SK-N-SH (cell line): ENCODE measurements at regions not wholly inside any gene's neighbourhood (a gene's known extent, or its start where the extent isn't known, plus 50 kb on each side); places are given as distances from the start of the nearest gene placed in this dataset.

Experiments used
- CTCF ChIA-PET: fragments of 300-600, 350-600 bp; formaldehyde crosslinking; extraction: SDS; loops from one replicate; lab custom pipeline; 2021; lab: Yijun Ruan, JAX
- POLR2A ChIA-PET: fragments of 350-600 bp; sonication (Branson Sonifier 250); formaldehyde crosslinking; extraction: SDS; loops from one replicate; lab custom pipeline; 2020; ENCODE audit warnings: antibody characterized with exemption, inconsistent platforms; lab: Yijun Ruan, JAX
- DNase-seq: peaks from one replicate; pipeline ENCODE4 v3.0.0; 2012
- H2AFZ ChIP-seq: fragments of 200-600 bp; sonication (generic); 2 replicates; pipeline ENCODE4 v1.8.1; 2016; ENCODE audit warnings: antibody characterized with exemption, mild to moderate bottlenecking, low read depth
- H3F3A ChIP-seq: fragments of 200-600 bp; sonication (generic); replicated peaks from 2 replicates; pipeline ENCODE3; 2016; ENCODE audit warnings: antibody characterized with exemption, mild to moderate bottlenecking; ENCODE audit not compliant: insufficient read depth
- H3K27ac ChIP-seq, 2 experiments: fragments of 200-500 bp in 1 of 2; fragments of 200-600 bp in 1 of 2; sonication (Bioruptor generic) in 1 of 2; sonication (generic), shearing (Covaris generic) in 1 of 2; 2 replicates each; pipeline versions ENCODE4 v1.5.1 to v1.6.1; 2014 to 2016; ENCODE audit warnings: low read depth in 2 of 2, inconsistent platforms in 1 of 2, low read length in 1 of 2, mild to moderate bottlenecking in 1 of 2, mixed read lengths in 1 of 2
- H3K27me3 ChIP-seq: fragments of 200-600 bp; sonication (generic), shearing (Covaris generic); 2 replicates; pipeline ENCODE4 v1.6.1; 2016; ENCODE audit warnings: mixed run types; ENCODE audit not compliant: insufficient read depth
- H3K36me3 ChIP-seq, 2 experiments: fragments of 200-500 bp in 1 of 2; fragments of 200-600 bp in 1 of 2; sonication (Bioruptor generic) in 1 of 2; sonication (generic) in 1 of 2; replicated peaks in 1 of 2; 2 replicates each; pipeline versions ENCODE3 to v1.5.1; 2014 to 2016; ENCODE audit warnings: low read length in 1 of 2, mild to moderate bottlenecking in 1 of 2; ENCODE audit not compliant: insufficient read depth in 2 of 2, control insufficient read depth in 1 of 2
- H3K4me1 ChIP-seq, 2 experiments: fragments of 200-500 bp in 1 of 2; fragments of 200-600 bp in 1 of 2; sonication (Bioruptor generic) in 1 of 2; sonication (generic), shearing (Covaris generic) in 1 of 2; 2 replicates each; pipeline versions ENCODE4 v1.5.1 to v1.6.1; 2014 to 2016; ENCODE audit warnings: low read depth in 1 of 2, low read length in 1 of 2, mixed run types in 1 of 2; ENCODE audit not compliant: insufficient read depth in 2 of 2, control insufficient read depth in 1 of 2
- H3K4me2 ChIP-seq: fragments of 200-600 bp; sonication (generic), shearing (Covaris generic); 2 replicates; pipeline ENCODE4 v1.6.1; 2017; ENCODE audit warnings: mixed run types
- H3K4me3 ChIP-seq, 2 experiments: fragments of 200-500 bp in 1 of 2; fragments of 200-600 bp in 1 of 2; sonication (Bioruptor generic) in 1 of 2; sonication (generic), shearing (Covaris generic) in 1 of 2; 2 replicates each; pipeline versions ENCODE4 v1.5.1 to v1.8.1; 2014 to 2016; ENCODE audit warnings: low read depth in 2 of 2, inconsistent platforms in 1 of 2, low read length in 1 of 2, mild to moderate bottlenecking in 1 of 2, mixed read lengths in 1 of 2, moderate library complexity in 1 of 2
- H3K79me2 ChIP-seq: fragments of 200-600 bp; sonication (generic); 2 replicates; pipeline ENCODE4 v1.8.1; 2017; ENCODE audit warnings: mild to moderate bottlenecking; ENCODE audit not compliant: insufficient read depth
- H3K9ac ChIP-seq: fragments of 200-600 bp; sonication (generic); 2 replicates; pipeline ENCODE4 v1.6.1; 2017; ENCODE audit warnings: mixed run types
- H3K9me2 ChIP-seq: fragments of 200-600 bp; sonication (generic); 2 replicates; pipeline ENCODE4 v1.6.1; 2017; ENCODE audit warnings: mixed run types
- H3K9me3 ChIP-seq: fragments of 200-600 bp; sonication (generic); 2 replicates; pipeline ENCODE4 v1.6.1; 2017; ENCODE audit warnings: mixed run types, mild to moderate bottlenecking, moderate library complexity
- H4K20me1 ChIP-seq: fragments of 200-600 bp; sonication (generic); 2 replicates; pipeline ENCODE4 v1.6.1; 2017; ENCODE audit warnings: mild to moderate bottlenecking, mixed run types; ENCODE audit not compliant: insufficient read depth
- EP300 ChIP-seq, 2 experiments: IDR thresholded peaks; 2 replicates each; pipeline versions ENCODE4 v1.4.0 to v1.6.1; 2012; ENCODE audit warnings: borderline replicate concordance in 1 of 2, low read depth in 1 of 2, low read length in 1 of 2
- EZH2phosphoT487 ChIP-seq: fragments of 200-600 bp; sonication (generic); IDR thresholded peaks from 2 replicates; pipeline ENCODE4 v1.6.1; 2017; ENCODE audit warnings: low read depth, mixed run types, mild to moderate bottlenecking, antibody characterized with exemption, moderate library complexity, borderline replicate concordance
- FOSL2 ChIP-seq: IDR thresholded peaks from 2 replicates; pipeline ENCODE4 v1.4.0; 2012; ENCODE audit warnings: low read depth, mild to moderate bottlenecking, moderate library complexity, borderline replicate concordance
- FOXJ3 ChIP-seq: sonication (generic); formaldehyde crosslinking; IDR thresholded peaks from 2 replicates; pipeline ENCODE4 v1.5.1; 2020; ENCODE audit warnings: mild to moderate bottlenecking, missing genetic modification reagents
- GABPA ChIP-seq: IDR thresholded peaks from 2 replicates; pipeline ENCODE4 v1.4.0; 2012; ENCODE audit warnings: low read depth, mild to moderate bottlenecking
- GATA2 ChIP-seq: sonication (generic); formaldehyde crosslinking; IDR thresholded peaks from 2 replicates; pipeline ENCODE4 v1.5.0; 2020; ENCODE audit warnings: mild to moderate bottlenecking, missing genetic modification reagents
- JUND ChIP-seq: IDR thresholded peaks from 2 replicates; pipeline ENCODE4 v1.4.0; 2012
- MEF2A ChIP-seq: IDR thresholded peaks from 2 replicates; pipeline ENCODE4 v1.4.0; 2012; ENCODE audit warnings: low read depth, borderline replicate concordance
- MXI1 ChIP-seq: IDR thresholded peaks from 2 replicates; pipeline ENCODE4 v1.6.1; 2012; ENCODE audit warnings: mild to moderate bottlenecking, low read depth, low read length, improper control_type of control experiment
- NFIC ChIP-seq: IDR thresholded peaks from 2 replicates; pipeline ENCODE4 v1.4.0; 2012; ENCODE audit warnings: borderline replicate concordance
- NRF1 ChIP-seq: IDR thresholded peaks from 2 replicates; pipeline ENCODE4 v1.6.1; 2012; ENCODE audit warnings: low read depth, mild to moderate bottlenecking, low read length
- POLR2AphosphoS5 ChIP-seq: IDR thresholded peaks from 2 replicates; pipeline ENCODE4 v1.6.1; 2012; ENCODE audit warnings: low read depth, low read length
- RCOR1 ChIP-seq: fragments of 150-350 bp; IDR thresholded peaks from 2 replicates; pipeline ENCODE4 v1.6.1; 2017; ENCODE audit warnings: antibody characterized with exemption, low read length
- RXRA ChIP-seq: IDR thresholded peaks from 2 replicates; pipeline ENCODE4 v1.4.0; 2012; ENCODE audit warnings: low read depth, mild to moderate bottlenecking, borderline replicate concordance
- TCF12 ChIP-seq: IDR thresholded peaks from 2 replicates; pipeline ENCODE4 v1.4.0; 2012
- TEAD4 ChIP-seq: IDR thresholded peaks from 2 replicates; pipeline ENCODE4 v1.4.0; 2012; ENCODE audit warnings: mild to moderate bottlenecking, borderline replicate concordance; ENCODE audit not compliant: insufficient read depth
- YY1 ChIP-seq: IDR thresholded peaks from 2 replicates; pipeline ENCODE4 v1.4.0; 2012; ENCODE audit warnings: low read depth, mild to moderate bottlenecking
- WGBS: methylation state at CpG from one replicate; pipeline ENCODE4 v1.1.6; 2017; ENCODE audit warnings: low lambda C conversion rate; 5-methylcytosine and 5-hydroxymethylcytosine counted together
- TF ChIP-seq, protein P1 (sequence below): IDR thresholded peaks from 2 replicates; pipeline ENCODE4 v1.4.0; 2012; ENCODE audit warnings: low read depth
- TF ChIP-seq, protein P2 (sequence below): fragments of 150-350 bp; IDR thresholded peaks from 2 replicates; pipeline ENCODE4 v1.6.1; 2017; ENCODE audit warnings: antibody characterized with exemption, low read length, low read depth, borderline replicate concordance
- TF ChIP-seq, protein P3 (sequence below): IDR thresholded peaks from 2 replicates; pipeline ENCODE4 v1.4.0; 2012; ENCODE audit warnings: low read depth, borderline replicate concordance
- TF ChIP-seq, protein P4 (sequence below): IDR thresholded peaks from 2 replicates; pipeline ENCODE4 v1.4.0; 2012; ENCODE audit warnings: low read depth, borderline replicate concordance

DNA sequence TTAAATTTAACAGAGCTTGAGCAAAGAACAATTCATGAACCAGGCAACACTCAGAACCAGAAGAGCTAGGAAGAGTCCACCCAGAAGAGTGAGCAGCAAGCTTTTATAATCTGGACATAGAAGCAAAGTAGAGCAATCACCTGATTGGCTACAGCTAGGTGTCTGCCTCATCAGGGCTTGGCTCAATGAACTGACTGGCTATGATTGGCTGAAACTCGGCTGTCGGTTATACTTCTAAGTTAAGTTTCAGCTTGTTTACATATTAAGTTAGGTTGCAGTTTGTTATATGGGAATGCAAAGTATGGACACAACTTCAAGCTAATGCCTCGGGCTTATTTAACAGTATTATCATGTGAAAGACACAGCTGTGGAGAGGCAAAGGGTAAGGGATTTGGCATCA is 63.2 kb upstream of the NABP1 start:
- Histone ChIP-seq H3K9me3 (no peaks in the 10 kb centered on the region), H3K4me1 (peaks cover 0 to 17% of the 10 kb centered on the region in 2 experiments; a peak in 3 of 4 replicates), H3K27ac (no peak overlapping the region), H3K9ac (no peak overlapping the region), H3F3A (peaks cover 22% of the 10 kb centered on the region), H3K9me2 (no peaks in the 10 kb centered on the region), H3K4me2 (no peak overlapping the region), H3K36me3 (no peaks in the 10 kb centered on the region), H2AFZ (no peak overlapping the region), H3K27me3 (no peaks in the 10 kb centered on the region), H3K4me3 (no peak overlapping the region), H4K20me1 (no peaks in the 10 kb centered on the region), H3K79me2 (no peaks in the 10 kb centered on the region)
- no peak for DNase-seq
- WGBS: 85% methylated on average over 3 of the region's 3 CpGs
- ChIA-PET CTCF (no interaction called here), POLR2A (no interaction called here)
- TF ChIP-seq POLR2AphosphoS5: no peak
- no peak for TF ChIP-seq YY1
- TF ChIP-seq MEF2A: no peak
- TF ChIP-seq GATA2 (CRISPR knock-in tag): no peak
- no peak for TF ChIP-seq NFIC
- TF ChIP-seq NRF1: no peak
- no peak for TF ChIP-seq RXRA
- TF ChIP-seq JUND: no peak
- TF ChIP-seq EZH2phosphoT487: no peak
- no peak for TF ChIP-seq EP300 (IDR thresholded peaks at IDR 0.05; ENCODE audit: borderline replicate concordance in 1 of 2, low read depth in 1 of 2, low read length in 1 of 2)
- no peak for TF ChIP-seq FOSL2
- TF ChIP-seq GABPA: no peak
- TF ChIP-seq RCOR1: no peak
- TF ChIP-seq, protein P1, sequence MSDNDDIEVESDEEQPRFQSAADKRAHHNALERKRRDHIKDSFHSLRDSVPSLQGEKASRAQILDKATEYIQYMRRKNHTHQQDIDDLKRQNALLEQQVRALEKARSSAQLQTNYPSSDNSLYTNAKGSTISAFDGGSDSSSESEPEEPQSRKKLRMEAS: no peak
- TF ChIP-seq, protein P2, sequence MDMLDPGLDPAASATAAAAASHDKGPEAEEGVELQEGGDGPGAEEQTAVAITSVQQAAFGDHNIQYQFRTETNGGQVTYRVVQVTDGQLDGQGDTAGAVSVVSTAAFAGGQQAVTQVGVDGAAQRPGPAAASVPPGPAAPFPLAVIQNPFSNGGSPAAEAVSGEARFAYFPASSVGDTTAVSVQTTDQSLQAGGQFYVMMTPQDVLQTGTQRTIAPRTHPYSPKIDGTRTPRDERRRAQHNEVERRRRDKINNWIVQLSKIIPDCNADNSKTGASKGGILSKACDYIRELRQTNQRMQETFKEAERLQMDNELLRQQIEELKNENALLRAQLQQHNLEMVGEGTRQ: no peak
- TF ChIP-seq, all 33 proteins: peak for 0

- Histone ChIP-seq H3K4me3 (no peak overlapping the region), H3K36me3 (no peaks in the 10 kb centered on the region), H3K9me3 (no peaks in the 10 kb centered on the region), H3K9me2 (no peaks in the 10 kb centered on the region), H3K4me2 (no peak overlapping the region), H3K9ac (no peak overlapping the region), H3K27ac (no peak overlapping the region), H3F3A (peaks cover 22% of the 10 kb centered on the region), H3K4me1 (peaks cover 0 to 17% of the 10 kb centered on the region in 2 experiments; a peak in 3 of 4 replicates), H3K27me3 (no peaks in the 10 kb centered on the region), H3K79me2 (no peaks in the 10 kb centered on the region), H2AFZ (no peak overlapping the region), H4K20me1 (no peaks in the 10 kb centered on the region)
- WGBS: 63% methylated on average over 3 of the region's 3 CpGs
- TF ChIP-seq, protein P3, sequence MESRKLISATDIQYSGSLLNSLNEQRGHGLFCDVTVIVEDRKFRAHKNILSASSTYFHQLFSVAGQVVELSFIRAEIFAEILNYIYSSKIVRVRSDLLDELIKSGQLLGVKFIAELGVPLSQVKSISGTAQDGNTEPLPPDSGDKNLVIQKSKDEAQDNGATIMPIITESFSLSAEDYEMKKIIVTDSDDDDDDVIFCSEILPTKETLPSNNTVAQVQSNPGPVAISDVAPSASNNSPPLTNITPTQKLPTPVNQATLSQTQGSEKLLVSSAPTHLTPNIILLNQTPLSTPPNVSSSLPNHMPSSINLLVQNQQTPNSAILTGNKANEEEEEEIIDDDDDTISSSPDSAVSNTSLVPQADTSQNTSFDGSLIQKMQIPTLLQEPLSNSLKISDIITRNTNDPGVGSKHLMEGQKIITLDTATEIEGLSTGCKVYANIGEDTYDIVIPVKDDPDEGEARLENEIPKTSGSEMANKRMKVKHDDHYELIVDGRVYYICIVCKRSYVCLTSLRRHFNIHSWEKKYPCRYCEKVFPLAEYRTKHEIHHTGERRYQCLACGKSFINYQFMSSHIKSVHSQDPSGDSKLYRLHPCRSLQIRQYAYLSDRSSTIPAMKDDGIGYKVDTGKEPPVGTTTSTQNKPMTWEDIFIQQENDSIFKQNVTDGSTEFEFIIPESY: no peak
- TF ChIP-seq POLR2AphosphoS5 (no peak), JUND (no peak), FOXJ3 (no peak), MEF2A (no peak), MXI1 (no peak), TCF12 (no peak), EZH2phosphoT487 (no peak), TEAD4 (no peak)
- TF ChIP-seq, protein P4, sequence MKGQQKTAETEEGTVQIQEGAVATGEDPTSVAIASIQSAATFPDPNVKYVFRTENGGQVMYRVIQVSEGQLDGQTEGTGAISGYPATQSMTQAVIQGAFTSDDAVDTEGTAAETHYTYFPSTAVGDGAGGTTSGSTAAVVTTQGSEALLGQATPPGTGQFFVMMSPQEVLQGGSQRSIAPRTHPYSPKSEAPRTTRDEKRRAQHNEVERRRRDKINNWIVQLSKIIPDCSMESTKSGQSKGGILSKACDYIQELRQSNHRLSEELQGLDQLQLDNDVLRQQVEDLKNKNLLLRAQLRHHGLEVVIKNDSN: no peak
- ChIA-PET CTCF (no interaction called here), POLR2A (no interaction called here)
- DNase-seq: no peak
These were observed 62.3 kb upstream of the NABP1 start for GRCh38 chr2:191615596-191615995.
